ENCODE measurements at regions not wholly inside any gene's neighbourhood (a gene's known extent, or its start where the extent isn't known, plus 50 kb on each side); places are given as distances from the start of the nearest gene placed in this dataset.

GRCh38 chr7:1351881-1352625, 107.2 kb downstream of the MICALL2 start:
- TF ChIP-seq ARNTL (CRISPR knock-in tag; IDR thresholded peaks at IDR 0.05; ENCODE audit: borderline replicate concordance, low read depth) (no peak), PATZ1 (CRISPR knock-in tag; IDR thresholded peaks at IDR 0.05; ENCODE audit: borderline replicate concordance) (no peak)

All from SK-N-SH treated with all-trans-retinoic acid at 6 μM for 48 hours (cell line).